Keratinocyte (primary cell): ENCODE measurements at regions not wholly inside any gene's neighbourhood (a gene's known extent, or its start where the extent isn't known, plus 50 kb on each side); places are given as distances from the start of the nearest gene placed in this dataset.

Source experiments
- DNase-seq: peaks from one replicate; pipeline ENCODE4 v3.0.0-alpha.2; 2011; ENCODE audit warnings: low read depth, missing footprints, low spot score
- FAIRE-seq: peaks from 2 replicates; lab custom pipeline; 2011; peaks lifted over from hg19 to GRCh38; lab: Jason Lieb, UNC
- H2AFZ ChIP-seq: 2 replicates; pipeline ENCODE4 v1.6.0; 2012; ENCODE audit warnings: low read length, control low read depth, inconsistent platforms; ENCODE audit not compliant: control insufficient read depth
- H3K27ac ChIP-seq: 2 replicates; pipeline ENCODE4 v1.5.1; 2011; ENCODE audit warnings: low read length; ENCODE audit not compliant: control insufficient read depth, insufficient read depth
- H3K27me3 ChIP-seq: 3 replicates; pipeline ENCODE4 v1.6.0; 2011; ENCODE audit warnings: low read length; ENCODE audit not compliant: control insufficient read depth, insufficient read depth; ENCODE audit errors: extremely low read depth
- H3K36me3 ChIP-seq, 2 experiments: 2 replicates in 1 of 2; 3 replicates in 1 of 2; pipeline ENCODE4 v1.5.1; 2011; ENCODE audit warnings: low read length in 2 of 2, mild to moderate bottlenecking in 1 of 2; ENCODE audit not compliant: control insufficient read depth in 2 of 2, insufficient read depth in 2 of 2; ENCODE audit errors: extremely low read depth in 1 of 2
- H3K4me1 ChIP-seq: 3 replicates; pipeline ENCODE4 v1.5.1; 2011; ENCODE audit warnings: low read length; ENCODE audit not compliant: control insufficient read depth, insufficient read depth; ENCODE audit errors: extremely low read depth
- H3K4me2 ChIP-seq: 3 replicates; pipeline ENCODE4 v1.6.0; 2011; ENCODE audit warnings: low read depth, low read length; ENCODE audit not compliant: control insufficient read depth, insufficient read depth; ENCODE audit errors: extremely low read depth
- H3K4me3 ChIP-seq, 3 experiments: fragments of 200-600 bp in 1 of 3; sonication (generic) in 1 of 3; 2 replicates in 2 of 3; 3 replicates in 1 of 3; pipeline ENCODE4 v1.5.1; 2011 to 2016; ENCODE audit warnings: low read length in 3 of 3, mild to moderate bottlenecking in 3 of 3, control low read depth in 2 of 3, inconsistent platforms in 1 of 3, low read depth in 1 of 3, mixed read lengths in 1 of 3, mixed run types in 1 of 3, moderate library complexity in 1 of 3; ENCODE audit not compliant: control insufficient read depth in 2 of 3, insufficient read depth in 2 of 3; ENCODE audit errors: extremely low read depth in 1 of 3
- H3K79me2 ChIP-seq: 2 replicates; pipeline ENCODE4 v1.6.0; 2012; ENCODE audit warnings: low read length; ENCODE audit not compliant: control insufficient read depth, insufficient read depth
- H3K9ac ChIP-seq: 3 replicates; pipeline ENCODE4 v1.6.0; 2011; ENCODE audit warnings: low read length; ENCODE audit not compliant: control insufficient read depth, insufficient read depth; ENCODE audit errors: extremely low read depth
- H3K9me1 ChIP-seq: 3 replicates; pipeline ENCODE4 v1.6.0; 2011; ENCODE audit warnings: low read length; ENCODE audit not compliant: control insufficient read depth, insufficient read depth; ENCODE audit errors: extremely low read depth
- H3K9me3 ChIP-seq: 2 replicates; pipeline ENCODE4 v1.5.1; 2012; ENCODE audit warnings: low read depth, low read length; ENCODE audit not compliant: control insufficient read depth
- H4K20me1 ChIP-seq: 3 replicates; pipeline ENCODE4 v1.6.0; 2011; ENCODE audit warnings: low read length; ENCODE audit not compliant: control insufficient read depth, insufficient read depth; ENCODE audit errors: extremely low read depth
- CTCF ChIP-seq, 3 experiments: IDR thresholded peaks in 1 of 3; conservative IDR thresholded peaks in 1 of 3; optimal IDR thresholded peaks in 1 of 3; 2 replicates in 2 of 3; 3 replicates in 1 of 3; pipeline versions ENCODE3 to v1.5.1; 2011; ENCODE audit warnings: low read length in 3 of 3, mild to moderate bottlenecking in 3 of 3, moderate library complexity in 2 of 3, control low read depth in 1 of 3, inconsistent platforms in 1 of 3; ENCODE audit not compliant: insufficient read depth in 2 of 3; ENCODE audit errors: extremely low read depth in 1 of 3
- EZH2 ChIP-seq: IDR thresholded peaks from one replicate; pipeline ENCODE4 v1.6.1; 2012; ENCODE audit warnings: inconsistent platforms, mild to moderate bottlenecking, low read length, moderate library complexity
- dilution Hi-C: fragments of 300-500 bp; cut with MboI; formaldehyde crosslinking; loops from one replicate; pipeline ENCODE4 v1.7.0; 2020; ENCODE audit warnings: low sequenced_read_pairs; ENCODE audit not compliant: extremely low pct_ligation_motif_present

GRCh38 chr15:87209891-87210689 lies 1046.4 kb downstream of the NTRK3 start:
- DNase-seq (peak; percentile 71), FAIRE-seq (peak; percentile 94)
- Histone ChIP-seq H3K9me1 (no peaks in the 10 kb centered on the region), H3K9me3 (no peaks in the 10 kb centered on the region), H2AFZ (peak overlapping the region; percentile 34), H3K27ac (peak overlapping the region; percentile 43), H3K27me3 (no peaks in the 10 kb centered on the region), H3K9ac (peak overlapping the region; percentile 16), H3K4me1 (peaks cover 7% of the 10 kb centered on the region), H4K20me1 (no peaks in the 10 kb centered on the region), H3K36me3 (no peaks in the 10 kb centered on the region), H3K79me2 (no peaks in the 10 kb centered on the region), H3K4me2 (no peak overlapping the region), H3K4me3 (no peak overlapping the region)
- TF ChIP-seq CTCF (optimal IDR thresholded peaks at IDR 0.05 in 1 of 3, IDR thresholded peaks at IDR 0.05 in 1 of 3, conservative IDR thresholded peaks at IDR 0.05 in 1 of 3; ENCODE audit: extremely low read depth in 1 of 3, insufficient read depth in 2 of 3, low read length in 3 of 3) (no peak), EZH2 (no peak)
- dilution Hi-C loops, result no loop called here

- FAIRE-seq, result no peak
- Histone ChIP-seq H3K36me3 (no peaks in the 10 kb centered on the region), H4K20me1 (no peaks in the 10 kb centered on the region), H3K9ac (no peak overlapping the region), H3K4me3 (no peak overlapping the region), H3K27ac (peak overlapping the region; percentile 56), H3K9me3 (no peaks in the 10 kb centered on the region), H3K4me1 (peaks cover 7% of the 10 kb centered on the region), H3K79me2 (no peaks in the 10 kb centered on the region), H3K4me2 (no peak overlapping the region), H3K27me3 (no peaks in the 10 kb centered on the region), H3K9me1 (no peaks in the 10 kb centered on the region), H2AFZ (no peak overlapping the region)
- TF ChIP-seq EZH2, result no peak
- no peak for TF ChIP-seq CTCF (optimal IDR thresholded peaks at IDR 0.05 in 1 of 3, IDR thresholded peaks at IDR 0.05 in 1 of 3, conservative IDR thresholded peaks at IDR 0.05 in 1 of 3; ENCODE audit: extremely low read depth in 1 of 3, insufficient read depth in 2 of 3, low read length in 3 of 3)
- dilution Hi-C loops, result no loop called here
- peak; percentile 46 for DNase-seq
Observed at GRCh38 chr15:87207990-87208580, 1048.5 kb downstream of the NTRK3 start.
